ENCODE measurements at regions not wholly inside any gene's neighbourhood (a gene's known extent, or its start where the extent isn't known, plus 50 kb on each side); places are given as distances from the start of the nearest gene placed in this dataset.

DNA sequence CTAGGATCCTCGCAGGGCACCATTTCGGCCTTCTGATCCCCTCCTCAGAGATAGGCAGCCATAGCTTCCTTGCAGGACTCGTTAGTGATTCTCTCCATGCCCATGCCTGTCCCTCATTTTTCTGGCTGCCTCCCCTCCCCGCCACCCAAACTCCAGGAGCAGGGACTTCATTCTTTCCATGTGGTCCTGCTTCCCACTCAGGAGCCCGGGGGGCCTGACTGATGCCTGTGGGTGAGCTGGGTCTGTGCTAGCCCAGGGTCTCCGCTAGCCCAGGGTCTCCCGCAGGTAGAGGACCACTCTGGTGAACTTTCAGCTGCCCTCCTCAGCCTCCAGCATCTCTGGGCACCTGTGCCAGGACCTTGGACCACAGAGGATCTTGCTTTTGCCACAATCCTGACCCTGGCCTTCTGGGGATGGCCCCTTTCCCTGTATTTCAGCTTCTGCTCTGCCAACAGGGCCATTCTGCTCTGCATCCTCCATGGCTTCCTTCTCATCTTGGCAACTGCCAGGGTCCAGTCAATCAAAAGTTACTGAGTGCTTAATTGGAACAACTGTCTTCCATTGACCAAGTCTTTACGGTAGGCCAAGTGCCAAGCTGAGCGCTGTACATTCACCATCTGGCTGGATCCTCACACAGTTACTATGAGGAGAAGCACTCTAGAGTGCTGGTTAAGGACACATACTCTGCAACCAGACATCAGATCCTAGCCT is 152.2 kb downstream of the EFNB1 start:
- TF ChIP-seq, protein P1, sequence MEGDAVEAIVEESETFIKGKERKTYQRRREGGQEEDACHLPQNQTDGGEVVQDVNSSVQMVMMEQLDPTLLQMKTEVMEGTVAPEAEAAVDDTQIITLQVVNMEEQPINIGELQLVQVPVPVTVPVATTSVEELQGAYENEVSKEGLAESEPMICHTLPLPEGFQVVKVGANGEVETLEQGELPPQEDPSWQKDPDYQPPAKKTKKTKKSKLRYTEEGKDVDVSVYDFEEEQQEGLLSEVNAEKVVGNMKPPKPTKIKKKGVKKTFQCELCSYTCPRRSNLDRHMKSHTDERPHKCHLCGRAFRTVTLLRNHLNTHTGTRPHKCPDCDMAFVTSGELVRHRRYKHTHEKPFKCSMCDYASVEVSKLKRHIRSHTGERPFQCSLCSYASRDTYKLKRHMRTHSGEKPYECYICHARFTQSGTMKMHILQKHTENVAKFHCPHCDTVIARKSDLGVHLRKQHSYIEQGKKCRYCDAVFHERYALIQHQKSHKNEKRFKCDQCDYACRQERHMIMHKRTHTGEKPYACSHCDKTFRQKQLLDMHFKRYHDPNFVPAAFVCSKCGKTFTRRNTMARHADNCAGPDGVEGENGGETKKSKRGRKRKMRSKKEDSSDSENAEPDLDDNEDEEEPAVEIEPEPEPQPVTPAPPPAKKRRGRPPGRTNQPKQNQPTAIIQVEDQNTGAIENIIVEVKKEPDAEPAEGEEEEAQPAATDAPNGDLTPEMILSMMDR (IDR thresholded peaks at IDR 0.05) = no peak
- TF ChIP-seq POLR2AphosphoS5 (IDR thresholded peaks at IDR 0.05) = no peak

Data from stomach (tissue), 4 donors.